Testis (tissue), 2 donors: ENCODE measurements at regions not wholly inside any gene's neighbourhood (a gene's known extent, or its start where the extent isn't known, plus 50 kb on each side); places are given as distances from the start of the nearest gene placed in this dataset.

Experiments
- POLR2A ChIP-seq: fragments of 450-650 bp; IDR thresholded peaks from one replicate; pipeline ENCODE4 v1.6.1; 2017; ENCODE audit warnings: antibody characterized with exemption, mild to moderate bottlenecking, moderate library complexity
- TF ChIP-seq, protein P1 (sequence below), 3 experiments: fragments of 450-650 bp in 2 of 3; fragments of 200-600 bp in 1 of 3; sonication (generic) in 1 of 3; IDR thresholded peaks; one replicate each; pipeline ENCODE4 v1.5.1; 2016 to 2019; ENCODE audit warnings: antibody characterized with exemption in 3 of 3, mild to moderate bottlenecking in 2 of 3, moderate library complexity in 1 of 3

DNA sequence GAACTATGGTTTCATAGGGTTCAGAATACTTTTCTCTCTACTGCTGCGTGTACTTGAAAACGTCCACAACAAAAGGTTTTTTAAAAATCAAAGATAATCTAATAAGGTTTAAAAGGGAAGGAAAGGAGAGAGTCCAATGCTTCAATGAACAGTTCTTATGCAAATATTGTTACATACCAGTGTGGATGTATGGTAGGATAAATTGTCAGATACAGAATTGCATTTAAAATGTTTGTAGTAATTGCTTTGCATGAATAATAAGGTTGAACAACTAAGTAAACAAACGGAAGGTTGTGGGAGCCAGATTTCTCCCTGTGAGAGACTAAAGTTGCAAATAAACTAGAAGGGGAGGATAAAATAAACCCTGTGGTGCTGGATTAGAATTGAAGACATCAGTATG, 53.8 kb upstream of the RBBP8 start:
- TF ChIP-seq, protein P1, sequence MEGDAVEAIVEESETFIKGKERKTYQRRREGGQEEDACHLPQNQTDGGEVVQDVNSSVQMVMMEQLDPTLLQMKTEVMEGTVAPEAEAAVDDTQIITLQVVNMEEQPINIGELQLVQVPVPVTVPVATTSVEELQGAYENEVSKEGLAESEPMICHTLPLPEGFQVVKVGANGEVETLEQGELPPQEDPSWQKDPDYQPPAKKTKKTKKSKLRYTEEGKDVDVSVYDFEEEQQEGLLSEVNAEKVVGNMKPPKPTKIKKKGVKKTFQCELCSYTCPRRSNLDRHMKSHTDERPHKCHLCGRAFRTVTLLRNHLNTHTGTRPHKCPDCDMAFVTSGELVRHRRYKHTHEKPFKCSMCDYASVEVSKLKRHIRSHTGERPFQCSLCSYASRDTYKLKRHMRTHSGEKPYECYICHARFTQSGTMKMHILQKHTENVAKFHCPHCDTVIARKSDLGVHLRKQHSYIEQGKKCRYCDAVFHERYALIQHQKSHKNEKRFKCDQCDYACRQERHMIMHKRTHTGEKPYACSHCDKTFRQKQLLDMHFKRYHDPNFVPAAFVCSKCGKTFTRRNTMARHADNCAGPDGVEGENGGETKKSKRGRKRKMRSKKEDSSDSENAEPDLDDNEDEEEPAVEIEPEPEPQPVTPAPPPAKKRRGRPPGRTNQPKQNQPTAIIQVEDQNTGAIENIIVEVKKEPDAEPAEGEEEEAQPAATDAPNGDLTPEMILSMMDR (IDR thresholded peaks at IDR 0.05): no peak
- TF ChIP-seq POLR2A: no peak
